ENCODE measurements at regions not wholly inside any gene's neighbourhood (a gene's known extent, or its start where the extent isn't known, plus 50 kb on each side); places are given as distances from the start of the nearest gene placed in this dataset.

GRCh38 chr6:91181416-91181815 lies 594.5 kb upstream of the MAP3K7 start:
- DNase-seq (ENCODE audit: low read depth) = no peak

- DNase-seq (ENCODE audit: low read depth) = no peak
These were observed 586.8 kb upstream of the MAP3K7 start for GRCh38 chr6:91173651-91174050.

GRCh38 chr6:91173186-91173585 lies 586.3 kb upstream of the MAP3K7 start:
- no peak for DNase-seq (ENCODE audit: low read depth)

GRCh38 chr6:91171754-91172462 lies 585.0 kb upstream of the MAP3K7 start:
- no peak for DNase-seq (ENCODE audit: low read depth)

- DNase-seq (ENCODE audit: low read depth) = no peak
These were observed 581.0 kb upstream of the MAP3K7 start for GRCh38 chr6:91167846-91168245.

GRCh38 chr6:91166271-91167046 lies 579.6 kb upstream of the MAP3K7 start:
- DNase-seq (ENCODE audit: low read depth) = no peak

- no peak for DNase-seq (ENCODE audit: low read depth)
These were observed 577.2 kb upstream of the MAP3K7 start for GRCh38 chr6:91164105-91164504.

- DNase-seq (ENCODE audit: low read depth) = no peak
These were observed 574.4 kb upstream of the MAP3K7 start for GRCh38 chr6:91161246-91161645.

- no peak for DNase-seq (ENCODE audit: low read depth)
These were observed 568.4 kb upstream of the MAP3K7 start for GRCh38 chr6:91155129-91155785.

- DNase-seq (ENCODE audit: low read depth) = no peak
These were observed 566.0 kb upstream of the MAP3K7 start for GRCh38 chr6:91152824-91153223.

GRCh38 chr6:91149956-91150705 lies 563.3 kb upstream of the MAP3K7 start:
- DNase-seq (ENCODE audit: low read depth) = no peak

GRCh38 chr6:91149246-91149955 lies 562.5 kb upstream of the MAP3K7 start:
- DNase-seq (ENCODE audit: low read depth) = no peak

GRCh38 chr6:91144126-91144525 lies 557.3 kb upstream of the MAP3K7 start:
- DNase-seq (ENCODE audit: low read depth) = no peak

GRCh38 chr6:91142154-91142553 lies 555.3 kb upstream of the MAP3K7 start:
- no peak for DNase-seq (ENCODE audit: low read depth)

- no peak for DNase-seq (ENCODE audit: low read depth)
These were observed 554.5 kb upstream of the MAP3K7 start for GRCh38 chr6:91141346-91141745.

- DNase-seq (ENCODE audit: low read depth) = no peak
These were observed 553.6 kb upstream of the MAP3K7 start for GRCh38 chr6:91140449-91140848.

- DNase-seq (ENCODE audit: low read depth) = no peak
These were observed 550.4 kb upstream of the MAP3K7 start for GRCh38 chr6:91137286-91137685.

- no peak for DNase-seq (ENCODE audit: low read depth)
These were observed 548.7 kb upstream of the MAP3K7 start for GRCh38 chr6:91135406-91136103.

GRCh38 chr6:91132461-91132860 lies 545.6 kb upstream of the MAP3K7 start:
- DNase-seq (ENCODE audit: low read depth) = no peak

GRCh38 chr6:91130126-91130525 lies 543.3 kb upstream of the MAP3K7 start:
- no peak for DNase-seq (ENCODE audit: low read depth)

- DNase-seq (ENCODE audit: low read depth) = no peak
These were observed 540.9 kb upstream of the MAP3K7 start for GRCh38 chr6:91127752-91128151.
